Trophoblast cell (in vitro differentiated cells and primary cell): ENCODE measurements at regions not wholly inside any gene's neighbourhood (a gene's known extent, or its start where the extent isn't known, plus 50 kb on each side); places are given as distances from the start of the nearest gene placed in this dataset.

Experiments used
- DNase-seq, 2 donors: peaks; one replicate each; pipeline ENCODE4 v3.0.0-alpha.2; 2016
- H2AFZ ChIP-seq: 2 replicates; pipeline ENCODE4 v1.6.1; 2013; ENCODE audit warnings: low read length, moderate library complexity, mild to moderate bottlenecking; ENCODE audit not compliant: insufficient read depth, poor library complexity
- H2AK5ac ChIP-seq: 2 replicates; pipeline ENCODE4 v1.6.1; 2013; ENCODE audit warnings: mild to moderate bottlenecking, low read length
- H2BK120ac ChIP-seq: 2 replicates; pipeline ENCODE4 v1.6.1; 2013; ENCODE audit warnings: low read length, mild to moderate bottlenecking, moderate library complexity; ENCODE audit not compliant: insufficient read depth, poor library complexity
- H2BK12ac ChIP-seq: 2 replicates; pipeline ENCODE4 v1.6.1; 2013; ENCODE audit warnings: mild to moderate bottlenecking, low read length, moderate library complexity
- H2BK5ac ChIP-seq: 2 replicates; pipeline ENCODE4 v1.6.1; 2013; ENCODE audit warnings: low read length, low read depth, moderate library complexity, mild to moderate bottlenecking; ENCODE audit not compliant: poor library complexity
- H3K14ac ChIP-seq: 2 replicates; pipeline ENCODE4 v1.6.1; 2013; ENCODE audit warnings: mild to moderate bottlenecking, low read length
- H3K18ac ChIP-seq: 2 replicates; pipeline ENCODE4 v1.6.1; 2013; ENCODE audit warnings: mild to moderate bottlenecking, low read length
- H3K23ac ChIP-seq: 2 replicates; pipeline ENCODE4 v1.6.1; 2013; ENCODE audit warnings: low read length
- H3K27ac ChIP-seq: 2 replicates; pipeline ENCODE4 v1.5.1; 2013; ENCODE audit warnings: low read depth, mild to moderate bottlenecking, inconsistent platforms, low read length, moderate library complexity
- H3K27me3 ChIP-seq: 2 replicates; pipeline ENCODE4 v1.6.1; 2013; ENCODE audit warnings: inconsistent platforms, mild to moderate bottlenecking, low read length, moderate library complexity; ENCODE audit not compliant: insufficient read depth
- H3K36me3 ChIP-seq, 2 experiments: 1 replicate in 1 of 2; 2 replicates in 1 of 2; pipeline ENCODE4 v1.6.1; 2013; ENCODE audit warnings: low read length in 2 of 2, mild to moderate bottlenecking in 2 of 2, moderate library complexity in 1 of 2; ENCODE audit not compliant: insufficient read depth in 2 of 2, control insufficient read depth in 1 of 2
- H3K4ac ChIP-seq: 2 replicates; pipeline ENCODE4 v1.6.1; 2013; ENCODE audit warnings: low read depth, mild to moderate bottlenecking, low read length, moderate library complexity
- H3K4me1 ChIP-seq, 2 experiments: 1 replicate in 1 of 2; 2 replicates in 1 of 2; pipeline ENCODE4 v1.6.1; 2013; ENCODE audit warnings: low read length in 2 of 2, mild to moderate bottlenecking in 2 of 2, moderate library complexity in 1 of 2; ENCODE audit not compliant: insufficient read depth in 2 of 2, control insufficient read depth in 1 of 2
- H3K4me2 ChIP-seq: 2 replicates; pipeline ENCODE4 v1.6.1; 2013; ENCODE audit warnings: inconsistent platforms, mild to moderate bottlenecking, low read length, moderate library complexity
- H3K4me3 ChIP-seq: 2 replicates; pipeline ENCODE4 v1.5.1; 2013; ENCODE audit warnings: mild to moderate bottlenecking, low read depth, low read length, inconsistent platforms
- H3K79me1 ChIP-seq: one replicate; pipeline ENCODE4 v1.6.1; 2013; ENCODE audit warnings: low read length
- H3K79me2 ChIP-seq: 2 replicates; pipeline ENCODE4 v1.6.1; 2013; ENCODE audit warnings: low read length, mild to moderate bottlenecking; ENCODE audit not compliant: control insufficient read depth, insufficient read depth, poor library complexity
- H3K9ac ChIP-seq: 2 replicates; pipeline ENCODE4 v1.6.1; 2013; ENCODE audit warnings: mild to moderate bottlenecking, low read length
- H3K9me3 ChIP-seq: 2 replicates; pipeline ENCODE4 v1.6.1; 2013; ENCODE audit warnings: low read depth, mild to moderate bottlenecking, control low read depth, inconsistent platforms, low read length; ENCODE audit not compliant: insufficient read depth
- H4K12ac ChIP-seq: 2 replicates; pipeline ENCODE4 v1.6.1; 2013; ENCODE audit warnings: low read depth, mild to moderate bottlenecking, low read length, moderate library complexity
- H4K8ac ChIP-seq: 2 replicates; pipeline ENCODE4 v1.6.1; 2013; ENCODE audit warnings: low read depth, mild to moderate bottlenecking, low read length, moderate library complexity
- H4K91ac ChIP-seq: one replicate; pipeline ENCODE4 v1.6.1; 2013; ENCODE audit warnings: low read depth, mild to moderate bottlenecking, low read length, moderate library complexity
- WGBS: extraction: QIAGEN DNeasy Blood & Tissue Kit; methylation state at CpG from one replicate; pipeline ENCODE4 v1.1.7; 2013; ENCODE audit warnings: missing lambda C conversion rate; ENCODE audit not compliant: insufficient read length, insufficient coverage; ENCODE audit errors: extremely low coverage; 5-methylcytosine and 5-hydroxymethylcytosine counted together

GRCh38 chr16:86941731-86942130, 363.4 kb downstream of the FOXL1 start:
- no peak overlapping the region for H3K4me3 ChIP-seq
- no peak overlapping the region for H4K8ac ChIP-seq
- WGBS, result no CpG with 5 or more reads among the region's 6 CpGs
- no peaks in the 10 kb centered on the region for H3K27me3 ChIP-seq
- H3K79me2 ChIP-seq, result no peaks in the 10 kb centered on the region
- H3K36me3 ChIP-seq, result no peaks in the 10 kb centered on the region
- H4K12ac ChIP-seq, result no peak overlapping the region
- no peak overlapping the region for H2AFZ ChIP-seq
- no peak overlapping the region for H3K23ac ChIP-seq
- no peak overlapping the region for H3K27ac ChIP-seq
- DNase-seq, result no peak
- H3K4me1 ChIP-seq, result peaks cover 2 to 5% of the 10 kb centered on the region in 2 experiments
- H3K18ac ChIP-seq, result no peak overlapping the region
- no peak overlapping the region for H3K14ac ChIP-seq
- no peak overlapping the region for H2BK5ac ChIP-seq
- H2BK12ac ChIP-seq, result no peak overlapping the region
- no peak overlapping the region for H3K4me2 ChIP-seq
- H3K9me3 ChIP-seq, result peaks cover 13% of the 10 kb centered on the region
- no peak overlapping the region for H2BK120ac ChIP-seq
- no peak overlapping the region for H3K4ac ChIP-seq
- H3K9ac ChIP-seq, result no peak overlapping the region
- H2AK5ac ChIP-seq, result no peak overlapping the region
- H3K79me1 ChIP-seq, result peaks cover under 1% of the 10 kb centered on the region
- no peak overlapping the region for H4K91ac ChIP-seq

- peaks cover 13% of the 10 kb centered on the region for H3K9me3 ChIP-seq
- peaks cover 4% of the 10 kb centered on the region for H3K79me2 ChIP-seq
- H3K18ac ChIP-seq, result no peak overlapping the region
- no peak overlapping the region for H4K8ac ChIP-seq
- H2BK120ac ChIP-seq, result no peak overlapping the region
- WGBS, result no CpG with 5 or more reads among the region's 21 CpGs
- no peak overlapping the region for H3K4me2 ChIP-seq
- H3K14ac ChIP-seq, result no peak overlapping the region
- H3K23ac ChIP-seq, result no peak overlapping the region
- no peak overlapping the region for H3K27ac ChIP-seq
- no peaks in the 10 kb centered on the region for H3K36me3 ChIP-seq
- DNase-seq, result no peak
- H4K91ac ChIP-seq, result no peak overlapping the region
- no peak overlapping the region for H2AFZ ChIP-seq
- H3K4me3 ChIP-seq, result no peak overlapping the region
- H2AK5ac ChIP-seq, result no peak overlapping the region
- peaks cover 6% of the 10 kb centered on the region for H3K79me1 ChIP-seq
- no peaks in the 10 kb centered on the region for H3K27me3 ChIP-seq
- no peak overlapping the region for H2BK12ac ChIP-seq
- H3K4me1 ChIP-seq, result peaks cover 9 to 11% of the 10 kb centered on the region in 2 experiments
- no peak overlapping the region for H4K12ac ChIP-seq
- no peak overlapping the region for H2BK5ac ChIP-seq
- no peak overlapping the region for H3K4ac ChIP-seq
- no peak overlapping the region for H3K9ac ChIP-seq
Observed at GRCh38 chr16:86942151-86943051, 364.1 kb downstream of the FOXL1 start.

- Histone ChIP-seq H3K9ac (no peak overlapping the region), H3K27ac (no peak overlapping the region), H3K23ac (no peak overlapping the region), H3K9me3 (peaks cover 7% of the 10 kb centered on the region), H4K12ac (no peak overlapping the region), H3K4me1 (peaks cover 12 to 13% of the 10 kb centered on the region in 2 experiments), H3K27me3 (no peaks in the 10 kb centered on the region), H3K4me2 (no peak overlapping the region), H3K79me2 (peaks cover 4% of the 10 kb centered on the region), H2AFZ (no peak overlapping the region), H2BK12ac (peak overlapping the region; percentile 5), H3K4me3 (no peak overlapping the region), H3K36me3 (no peaks in the 10 kb centered on the region), H2BK5ac (no peak overlapping the region), H4K91ac (no peak overlapping the region), H3K18ac (no peak overlapping the region), H2BK120ac (peak overlapping the region; percentile 2), H4K8ac (no peak overlapping the region), H3K14ac (no peak overlapping the region), H3K79me1 (peaks cover 8% of the 10 kb centered on the region), H2AK5ac (peak overlapping the region; percentile 11), H3K4ac (no peak overlapping the region)
- DNase-seq, result peak in 1 of 2 donors; percentile 7
- no CpG with 5 or more reads among the region's 22 CpGs for WGBS
Observed at GRCh38 chr16:86945166-86945900, 367.0 kb downstream of the FOXL1 start.

- Histone ChIP-seq H3K79me1 (peaks cover 8% of the 10 kb centered on the region), H4K91ac (peak overlapping the region; percentile 41), H3K4me2 (peak overlapping the region; percentile 20), H3K79me2 (peaks cover 4% of the 10 kb centered on the region), H3K27ac (no peak overlapping the region), H3K36me3 (no peaks in the 10 kb centered on the region), H3K9ac (no peak overlapping the region), H3K14ac (no peak overlapping the region), H3K23ac (no peak overlapping the region), H2BK120ac (no peak overlapping the region), H3K18ac (no peak overlapping the region), H4K12ac (no peak overlapping the region), H3K9me3 (peaks cover 3% of the 10 kb centered on the region), H2AK5ac (no peak overlapping the region), H2BK12ac (no peak overlapping the region), H4K8ac (no peak overlapping the region), H3K4me3 (no peak overlapping the region), H3K27me3 (no peaks in the 10 kb centered on the region), H3K4me1 (peaks cover 12 to 13% of the 10 kb centered on the region in 2 experiments), H2BK5ac (no peak overlapping the region), H2AFZ (no peak overlapping the region), H3K4ac (no peak overlapping the region)
- peak; percentile 52 to 55 for DNase-seq
- WGBS, result no CpG with 5 or more reads among the region's 7 CpGs
Observed at GRCh38 chr16:86946396-86946795, 368.0 kb downstream of the FOXL1 start.
